ENCODE measurements at regions not wholly inside any gene's neighbourhood (a gene's known extent, or its start where the extent isn't known, plus 50 kb on each side); places are given as distances from the start of the nearest gene placed in this dataset.

GRCh38 chr4:100722133-100722532, 204.3 kb upstream of the EMCN start:
- DNase-seq (ENCODE audit: low spot score) = no peak

- DNase-seq (ENCODE audit: low spot score) = no peak
These were observed 203.7 kb upstream of the EMCN start for GRCh38 chr4:100721490-100721889.

GRCh38 chr4:100721077-100721476, 203.3 kb upstream of the EMCN start:
- DNase-seq (ENCODE audit: low spot score) = no peak

- no peak for DNase-seq (ENCODE audit: low spot score)
These were observed 198.6 kb upstream of the EMCN start for GRCh38 chr4:100716416-100716815.

GRCh38 chr4:100708776-100709175, 191.0 kb upstream of the EMCN start:
- no peak for DNase-seq (ENCODE audit: low spot score)

- no peak for DNase-seq (ENCODE audit: low spot score)
These were observed 190.0 kb upstream of the EMCN start for GRCh38 chr4:100707786-100708185.

- DNase-seq (ENCODE audit: low spot score) = no peak
These were observed 178.7 kb upstream of the EMCN start for GRCh38 chr4:100696531-100696930.

- DNase-seq (ENCODE audit: low spot score) = no peak
These were observed 178.0 kb upstream of the EMCN start for GRCh38 chr4:100695871-100696270.

- no peak for DNase-seq (ENCODE audit: low spot score)
These were observed 177.3 kb upstream of the EMCN start for GRCh38 chr4:100695039-100695654.

- no peak for DNase-seq (ENCODE audit: low spot score)
These were observed 176.6 kb upstream of the EMCN start for GRCh38 chr4:100694467-100694866.

GRCh38 chr4:100690812-100691211, 173.0 kb upstream of the EMCN start:
- no peak for DNase-seq (ENCODE audit: low spot score)

GRCh38 chr4:100688368-100688767, 170.5 kb upstream of the EMCN start:
- no peak for DNase-seq (ENCODE audit: low spot score)

- DNase-seq (ENCODE audit: low spot score) = no peak
These were observed 164.8 kb upstream of the EMCN start for GRCh38 chr4:100682477-100683218.

GRCh38 chr4:100681289-100681688, 163.5 kb upstream of the EMCN start:
- DNase-seq (ENCODE audit: low spot score) = no peak

- DNase-seq (ENCODE audit: low spot score) = no peak
These were observed 162.1 kb upstream of the EMCN start for GRCh38 chr4:100679926-100680325.

GRCh38 chr4:100674976-100675375, 157.2 kb upstream of the EMCN start:
- no peak for DNase-seq (ENCODE audit: low spot score)

GRCh38 chr4:100657187-100657586, 139.4 kb upstream of the EMCN start:
- DNase-seq (ENCODE audit: low spot score) = no peak

GRCh38 chr4:100651499-100652175, 133.8 kb upstream of the EMCN start:
- no peak for DNase-seq (ENCODE audit: low spot score)

GRCh38 chr4:100649417-100649816, 131.6 kb upstream of the EMCN start:
- no peak for DNase-seq (ENCODE audit: low spot score)

- DNase-seq (ENCODE audit: low spot score) = no peak
These were observed 126.3 kb upstream of the EMCN start for GRCh38 chr4:100644150-100644549.

GRCh38 chr4:100641336-100641735, 123.5 kb upstream of the EMCN start:
- DNase-seq (ENCODE audit: low spot score) = no peak

- DNase-seq (ENCODE audit: low spot score) = no peak
These were observed 118.1 kb upstream of the EMCN start for GRCh38 chr4:100635899-100636298.

- DNase-seq (ENCODE audit: low spot score) = no peak
These were observed 115.4 kb upstream of the EMCN start for GRCh38 chr4:100633269-100633668.
